PC-3 (cell line): ENCODE measurements at regions not wholly inside any gene's neighbourhood (a gene's known extent, or its start where the extent isn't known, plus 50 kb on each side); places are given as distances from the start of the nearest gene placed in this dataset.

Source experiments
- ATAC-seq: fragments of 200-7000 bp; cut with Tn5 transposase; 2 replicates; pipeline ENCODE4 v1.9.1; 2020; ENCODE audit warnings: mild to moderate bottlenecking, moderate library complexity
- BruUV-seq: library from RNA; stranded (reverse); fragments of 400-500 nt; replicated peaks from 2 replicates; lab custom pipeline; 2021; lab: Mats Ljungman, UMichigan
- CTCF ChIA-PET: fragments of 300-600 bp; sonication (Branson Sonifier 250); formaldehyde crosslinking; loops from one replicate; lab custom pipeline; 2022; ENCODE audit warnings: antibody characterized with exemption; lab: Charles Lee
- POLR2A ChIA-PET: fragments of 300-600 bp; sonication (Branson Sonifier 250); formaldehyde crosslinking; loops from one replicate; lab custom pipeline; 2022; ENCODE audit warnings: antibody characterized with exemption; ENCODE audit not compliant: unreplicated experiment; lab: Charles Lee
- DNase-seq: peaks from one replicate; pipeline ENCODE4 v3.0.0-alpha.2; 2015
- H2AFZ ChIP-seq: fragments of 300-600 bp; sonication (generic); 2 replicates; pipeline ENCODE4 v1.6.0; 2016; ENCODE audit warnings: antibody characterized with exemption, low read length
- H3F3A ChIP-seq: fragments of 300-600 bp; sonication (generic); one replicate; pipeline ENCODE4 v1.6.0; 2017; ENCODE audit warnings: antibody characterized with exemption, low read length, control low read depth, mild to moderate bottlenecking; ENCODE audit not compliant: unreplicated experiment
- H3K27ac ChIP-seq: fragments of 300-600 bp; sonication (generic); 2 replicates; pipeline ENCODE4 v1.5.1; 2016; ENCODE audit warnings: mild to moderate bottlenecking, low read length
- H3K27me3 ChIP-seq: fragments of 300-600 bp; sonication (generic); 2 replicates; pipeline ENCODE4 v1.6.1; 2016; ENCODE audit warnings: low read length, mixed read lengths
- H3K36me3 ChIP-seq: fragments of 300-600 bp; sonication (generic); 2 replicates; pipeline ENCODE4 v1.6.1; 2016; ENCODE audit warnings: low read depth, mixed run types, low read length, mixed read lengths
- H3K4me1 ChIP-seq: fragments of 300-600 bp; sonication (generic); 2 replicates; pipeline ENCODE4 v1.5.1; 2016; ENCODE audit warnings: low read length; ENCODE audit not compliant: insufficient read depth
- H3K4me2 ChIP-seq: fragments of 300-600 bp; sonication (generic); 2 replicates; pipeline ENCODE4 v1.6.0; 2016; ENCODE audit warnings: low read length
- H3K4me3 ChIP-seq: fragments of 300-600 bp; sonication (generic); 2 replicates; pipeline ENCODE4 v1.5.1; 2016; ENCODE audit warnings: mild to moderate bottlenecking, low read length, mixed read lengths
- H3K79me2 ChIP-seq: fragments of 300-600 bp; sonication (generic); 2 replicates; pipeline ENCODE4 v1.6.1; 2017; ENCODE audit warnings: low read length, mixed read lengths
- H3K9ac ChIP-seq: fragments of 300-600 bp; sonication (generic); 2 replicates; pipeline ENCODE4 v1.6.0; 2016; ENCODE audit warnings: mild to moderate bottlenecking, low read length
- H3K9me2 ChIP-seq: fragments of 300-600 bp; sonication (generic); replicated peaks from 2 replicates; pipeline ENCODE4 v1.6.1; 2016; ENCODE audit warnings: mixed run types, low read length, mixed read lengths
- H3K9me3 ChIP-seq: fragments of 300-600 bp; sonication (generic); 2 replicates; pipeline ENCODE4 v1.6.1; 2016; ENCODE audit warnings: low read length, mixed read lengths
- H4K20me1 ChIP-seq: fragments of 300-600 bp; sonication (generic); 2 replicates; pipeline ENCODE4 v1.6.1; 2016; ENCODE audit warnings: low read length, mixed read lengths
- EZH2 ChIP-seq: fragments of 300-600 bp; sonication (generic); IDR thresholded peaks from one replicate; pipeline ENCODE4 v1.6.1; 2017; ENCODE audit warnings: antibody characterized with exemption, mild to moderate bottlenecking, low read length; ENCODE audit not compliant: unreplicated experiment
- EZH2phosphoT487 ChIP-seq: fragments of 300-600 bp; sonication (generic); IDR thresholded peaks from 2 replicates; pipeline ENCODE4 v1.6.1; 2018; ENCODE audit warnings: mild to moderate bottlenecking, antibody characterized with exemption, low read length, borderline replicate concordance
- intact Hi-C: fragments of 100-400 bp; cut with micrococcal nuclease; formaldehyde crosslinking; loops from 2 replicates; pipeline ENCODE4 v1.9.0; 2023
- TF ChIP-seq, protein P1 (sequence below): fragments of 300-600 bp; sonication (generic); conservative IDR thresholded peaks from 2 replicates; pipeline ENCODE4 v1.5.1; 2017; ENCODE audit warnings: antibody characterized with exemption, low read depth, mild to moderate bottlenecking, low read length

DNA sequence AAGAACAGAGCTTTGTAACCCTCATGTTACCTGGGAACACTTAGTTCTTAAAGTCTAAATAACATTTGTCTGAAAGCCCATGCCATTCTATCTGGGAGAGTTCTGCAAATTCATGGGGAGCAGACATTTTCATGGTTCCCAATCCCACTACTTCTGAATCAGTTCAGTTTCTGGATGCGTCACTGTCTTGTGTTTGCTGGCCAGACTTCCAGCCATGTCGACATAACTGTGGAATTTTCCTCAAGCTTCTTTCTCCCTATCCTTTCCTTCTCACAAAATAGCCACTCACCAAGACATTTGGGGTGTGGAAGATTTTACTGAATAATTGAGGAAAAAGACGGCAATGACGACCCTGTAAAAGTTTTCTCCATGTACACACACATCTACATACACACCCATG lies 272.5 kb downstream of the NEBL start:
- no peaks in the 10 kb centered on the region for H3K36me3 ChIP-seq
- no peak overlapping the region for H3K4me3 ChIP-seq
- no peaks in the 10 kb centered on the region for H4K20me1 ChIP-seq
- no peaks in the 10 kb centered on the region for H3F3A ChIP-seq
- no peak overlapping the region for H3K9ac ChIP-seq
- H3K79me2 ChIP-seq, result no peaks in the 10 kb centered on the region
- intact Hi-C loops, result no loop called here
- 0 out of 2 replicates have a peak, but pooled peaks cover 4% of the 10 kb centered on the region for H3K27me3 ChIP-seq
- ChIA-PET POLR2A (no interaction called here), CTCF (no interaction called here)
- TF ChIP-seq EZH2phosphoT487, result no peak
- BruUV-seq, result no TSS peak
- ATAC-seq, result no peak
- no peaks in the 10 kb centered on the region for H3K9me3 ChIP-seq
- H3K9me2 ChIP-seq, result no peaks in the 10 kb centered on the region
- no peak overlapping the region for H3K27ac ChIP-seq
- no peak overlapping the region for H2AFZ ChIP-seq
- no peak for DNase-seq
- no peak overlapping the region for H3K4me2 ChIP-seq
- H3K4me1 ChIP-seq, result peaks cover 12% of the 10 kb centered on the region

DNA sequence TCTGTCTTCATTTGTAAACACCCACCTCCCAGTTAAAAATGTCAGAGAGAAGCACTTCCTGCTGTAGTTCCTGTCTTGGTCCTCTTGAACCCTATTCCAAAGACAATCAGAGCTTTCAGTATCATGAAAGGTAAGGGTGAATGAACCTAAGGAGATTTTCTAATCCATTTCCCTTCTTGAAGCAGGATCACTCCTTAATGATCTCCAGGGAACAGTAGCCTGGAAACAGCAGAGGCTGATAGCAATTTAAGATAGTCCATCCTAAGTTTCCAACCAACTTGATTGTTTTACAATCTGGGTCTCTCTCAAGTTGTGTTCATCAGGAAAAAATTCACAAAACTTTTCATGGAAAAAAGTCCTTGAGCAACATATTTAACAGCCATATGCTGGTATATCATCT lies 273.6 kb downstream of the NEBL start:
- BruUV-seq, result no TSS peak
- Histone ChIP-seq H3K27me3 (0 out of 2 replicates have a peak, but pooled peaks cover 4% of the 10 kb centered on the region), H3K4me2 (peak overlapping the region; percentile 50), H2AFZ (no peak overlapping the region), H3K9me2 (no peaks in the 10 kb centered on the region), H3K4me1 (peaks cover 12% of the 10 kb centered on the region), H3K4me3 (no peak overlapping the region), H3K27ac (peak overlapping the region; percentile 43), H3K79me2 (no peaks in the 10 kb centered on the region), H3K9me3 (no peaks in the 10 kb centered on the region), H3K9ac (no peak overlapping the region), H4K20me1 (no peaks in the 10 kb centered on the region), H3F3A (no peaks in the 10 kb centered on the region), H3K36me3 (no peaks in the 10 kb centered on the region)
- DNase-seq, result no peak
- ATAC-seq, result no peak
- intact Hi-C loops, result no loop called here
- POLR2A ChIA-PET, result interaction anchor here (0.6 kb wide), 1 partner anchor 169 kb away, joined by 4 read pairs; no protein-coding TSS in a partner anchor
- CTCF ChIA-PET, result no interaction called here
- no peak for TF ChIP-seq EZH2phosphoT487
- TF ChIP-seq, protein P1, sequence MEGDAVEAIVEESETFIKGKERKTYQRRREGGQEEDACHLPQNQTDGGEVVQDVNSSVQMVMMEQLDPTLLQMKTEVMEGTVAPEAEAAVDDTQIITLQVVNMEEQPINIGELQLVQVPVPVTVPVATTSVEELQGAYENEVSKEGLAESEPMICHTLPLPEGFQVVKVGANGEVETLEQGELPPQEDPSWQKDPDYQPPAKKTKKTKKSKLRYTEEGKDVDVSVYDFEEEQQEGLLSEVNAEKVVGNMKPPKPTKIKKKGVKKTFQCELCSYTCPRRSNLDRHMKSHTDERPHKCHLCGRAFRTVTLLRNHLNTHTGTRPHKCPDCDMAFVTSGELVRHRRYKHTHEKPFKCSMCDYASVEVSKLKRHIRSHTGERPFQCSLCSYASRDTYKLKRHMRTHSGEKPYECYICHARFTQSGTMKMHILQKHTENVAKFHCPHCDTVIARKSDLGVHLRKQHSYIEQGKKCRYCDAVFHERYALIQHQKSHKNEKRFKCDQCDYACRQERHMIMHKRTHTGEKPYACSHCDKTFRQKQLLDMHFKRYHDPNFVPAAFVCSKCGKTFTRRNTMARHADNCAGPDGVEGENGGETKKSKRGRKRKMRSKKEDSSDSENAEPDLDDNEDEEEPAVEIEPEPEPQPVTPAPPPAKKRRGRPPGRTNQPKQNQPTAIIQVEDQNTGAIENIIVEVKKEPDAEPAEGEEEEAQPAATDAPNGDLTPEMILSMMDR, result no peak

DNA sequence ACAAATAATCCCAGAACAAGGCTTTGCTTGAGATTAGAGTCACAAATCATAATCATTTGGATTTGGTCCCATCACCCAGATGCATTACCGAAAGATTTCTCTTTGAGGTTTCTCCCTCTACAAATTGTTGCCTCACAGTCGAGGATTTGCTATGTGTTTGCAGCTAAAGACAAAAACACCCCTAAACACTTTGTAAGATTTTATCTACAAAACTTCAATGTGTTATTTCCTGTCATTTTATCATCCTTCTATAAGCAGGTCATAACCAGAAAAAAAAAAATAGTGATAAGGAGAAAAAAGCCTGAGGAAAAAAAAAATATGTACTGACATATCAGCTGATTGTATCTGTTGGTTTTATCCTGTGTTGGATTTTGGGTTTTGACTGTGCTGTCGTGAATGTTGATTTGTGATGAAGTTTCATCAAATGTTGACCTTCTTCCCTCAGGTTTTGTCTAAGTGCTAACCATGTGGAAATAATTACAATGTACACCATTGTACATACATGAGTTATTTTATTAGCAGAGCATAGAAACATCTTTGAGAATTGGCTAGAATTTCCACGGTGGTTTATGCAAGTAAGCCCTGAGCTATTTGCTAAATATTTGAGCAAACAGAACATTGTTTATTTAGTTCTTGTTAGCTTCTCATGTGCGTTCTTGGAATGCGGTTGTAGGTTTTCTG lies 274.4 kb downstream of the NEBL start:
- DNase-seq, result peak; percentile 87
- TF ChIP-seq EZH2phosphoT487 (no peak), EZH2 (no peak)
- TF ChIP-seq, protein P1, result no peak

More for the DNA sequence above, 274.4 kb downstream of the NEBL start:
- no peaks in the 10 kb centered on the region for H4K20me1 ChIP-seq
- no peaks in the 10 kb centered on the region for H3K9me3 ChIP-seq
- H3K36me3 ChIP-seq, result no peaks in the 10 kb centered on the region
- ATAC-seq, result peak; percentile 94
- H3K9ac ChIP-seq, result no peak overlapping the region
- intact Hi-C loops, result no loop called here
- no peak overlapping the region for H2AFZ ChIP-seq
- peaks cover 12% of the 10 kb centered on the region for H3K4me1 ChIP-seq
- CTCF ChIA-PET, result interaction anchor here (0.5 to 0.6 kb wide), 2 partner anchors 20 to 151 kb away, joined by 3 to 4 read pairs; no protein-coding TSS in a partner anchor
- no peaks in the 10 kb centered on the region for H3K79me2 ChIP-seq
- no peak overlapping the region for H3K4me3 ChIP-seq
- H3K27me3 ChIP-seq, result 0 out of 2 replicates have a peak, but pooled peaks cover 4% of the 10 kb centered on the region
- BruUV-seq, result no TSS peak
- POLR2A ChIA-PET, result interaction anchor here (0.6 kb wide), 1 partner anchor 170 kb away, joined by 4 read pairs; no protein-coding TSS in a partner anchor
- H3K27ac ChIP-seq, result peak overlapping the region; percentile 43
- no peaks in the 10 kb centered on the region for H3K9me2 ChIP-seq
- H3K4me2 ChIP-seq, result peak overlapping the region; percentile 50
- H3F3A ChIP-seq, result no peaks in the 10 kb centered on the region
